GM21390 (cell line): ENCODE measurements at regions not wholly inside any gene's neighbourhood (a gene's known extent, or its start where the extent isn't known, plus 50 kb on each side); places are given as distances from the start of the nearest gene placed in this dataset.
A peak's percentile ranks its signal among the peaks of the same experiment; 100 is the strongest.

Experiments used
- ATAC-seq: cut with Tn5 transposase; IDR thresholded peaks from one replicate; pipeline ENCODE4 v1.9.1; 2021; ENCODE audit not compliant: unreplicated experiment

DNA sequence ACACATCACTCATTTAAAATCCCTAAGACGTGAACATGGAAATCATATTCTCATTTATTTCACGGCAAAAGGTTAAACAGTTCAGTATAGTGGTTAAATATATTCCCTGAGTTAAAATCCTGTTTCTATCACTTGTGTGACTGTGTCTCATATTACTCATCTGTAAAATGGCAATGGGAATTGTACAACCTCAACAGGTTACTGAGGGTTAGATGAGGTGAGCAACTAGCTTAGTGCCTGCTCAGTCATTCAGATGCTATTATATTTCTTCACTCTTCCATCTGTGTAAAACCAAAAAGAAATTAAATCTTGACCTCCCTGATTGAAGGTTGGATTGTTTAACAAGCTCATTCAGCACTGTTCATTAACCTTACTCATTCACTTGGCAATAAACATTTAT lies 212.4 kb upstream of the STK17B start:
- no peak for ATAC-seq

- ATAC-seq, result peak; percentile 78
Measured at GRCh38 chr2:196384729-196385128, 213.4 kb upstream of the STK17B start.

DNA sequence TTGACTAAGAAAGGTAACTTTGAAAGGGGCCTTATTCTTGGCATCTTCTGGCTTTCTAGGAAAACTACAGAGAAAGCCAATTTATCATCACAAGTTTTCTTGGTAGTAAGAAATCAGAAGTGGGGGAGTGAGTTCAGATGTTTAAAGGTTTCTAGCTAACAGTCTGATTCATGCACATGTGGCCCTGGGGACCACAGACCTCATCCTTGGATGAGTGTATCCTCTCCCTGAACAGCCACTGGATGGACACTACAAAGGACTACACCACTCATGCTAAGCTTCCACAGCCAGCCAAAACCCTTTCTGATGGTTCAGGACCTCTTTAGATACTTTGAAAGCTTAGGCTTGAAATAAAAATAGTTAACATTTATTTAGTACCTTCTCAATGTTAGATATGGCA lies 218.3 kb upstream of the STK17B start:
- no peak for ATAC-seq

- no peak for ATAC-seq
Measured at GRCh38 chr2:196390243-196391148, 219.1 kb upstream of the STK17B start.

GRCh38 chr2:196391149-196391479 lies 219.7 kb upstream of the STK17B start:
- no peak for ATAC-seq

DNA sequence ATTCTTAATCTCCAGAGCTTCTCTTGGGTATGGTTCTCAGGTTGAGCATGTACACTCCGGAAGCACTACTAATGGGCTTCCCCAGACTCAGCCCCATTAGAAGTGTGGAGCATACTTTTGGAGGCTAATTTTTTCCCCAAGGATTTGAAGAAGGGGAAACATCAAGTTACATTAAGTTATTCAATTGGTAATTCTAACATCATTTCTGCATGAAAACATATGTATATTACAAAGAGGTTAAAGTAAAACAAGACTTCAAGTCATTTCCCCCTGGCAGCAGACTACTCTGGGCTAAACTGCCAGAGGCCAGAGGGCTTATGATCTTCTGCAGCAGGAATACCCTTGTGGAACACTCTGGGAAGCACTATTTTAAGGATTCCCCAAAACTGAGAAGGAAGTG lies 227.7 kb upstream of the STK17B start:
- ATAC-seq, result no peak

GRCh38 chr2:196399722-196400691 lies 228.6 kb upstream of the STK17B start:
- ATAC-seq, result no peak

DNA sequence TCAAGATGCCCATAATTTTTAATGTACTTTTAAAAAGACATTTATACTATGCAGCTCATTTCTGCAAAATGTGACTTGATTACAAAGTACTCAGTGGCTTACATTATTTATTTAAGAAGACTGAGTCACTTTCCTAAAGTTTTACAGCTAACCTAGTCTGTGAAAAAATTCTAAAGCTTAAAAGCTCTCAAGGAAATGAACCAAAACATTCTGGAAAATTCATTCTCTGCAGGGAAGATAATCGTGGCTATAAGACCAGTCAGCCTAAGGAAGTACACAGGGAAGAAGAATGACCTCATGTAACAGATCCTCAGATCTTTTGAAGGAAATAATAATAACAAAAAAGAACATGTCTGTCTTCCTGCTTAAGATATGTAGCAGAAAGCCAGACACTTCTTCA lies 232.1 kb upstream of the STK17B start:
- no peak for ATAC-seq

GRCh38 chr2:196404276-196404675 lies 232.9 kb upstream of the STK17B start:
- no peak for ATAC-seq

DNA sequence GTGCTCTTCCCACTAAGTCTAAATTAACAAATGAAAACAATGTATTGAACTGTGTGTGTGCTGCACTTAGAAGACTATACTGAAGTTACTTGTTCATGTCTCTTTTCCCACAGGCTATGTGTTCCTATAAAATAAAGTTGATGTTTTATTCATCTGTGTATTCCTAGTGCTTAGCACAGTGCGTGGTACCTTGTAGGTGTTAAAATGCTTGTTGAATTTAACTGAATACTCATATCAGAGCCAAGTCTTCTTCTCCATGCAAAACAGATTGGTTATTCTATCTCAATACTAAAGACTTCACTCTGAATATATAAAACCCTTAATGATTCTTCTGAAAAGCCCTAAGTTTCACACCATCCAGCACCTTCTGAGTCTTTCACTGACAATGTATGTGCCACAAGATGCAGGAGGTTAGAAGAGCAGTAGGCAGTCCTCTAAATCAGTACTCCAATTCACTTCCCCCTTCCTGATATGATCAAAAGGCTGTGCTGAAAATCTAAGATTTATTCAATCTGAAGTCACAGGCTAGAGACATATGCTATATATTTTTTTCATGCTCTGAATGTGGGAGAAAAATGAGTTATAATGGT lies 231.7 kb upstream of the CCDC150 start:
- no peak for ATAC-seq

GRCh38 chr2:196409376-196409775 lies 230.1 kb upstream of the CCDC150 start:
- peak; percentile 47 for ATAC-seq

- no peak for ATAC-seq
Measured at GRCh38 chr2:196410008-196410407, 229.5 kb upstream of the CCDC150 start.

- peak; percentile 77 for ATAC-seq
Measured at GRCh38 chr2:196413821-196414274, 225.7 kb upstream of the CCDC150 start.

- peak; percentile 67 for ATAC-seq
Measured at GRCh38 chr2:196415384-196415783, 224.1 kb upstream of the CCDC150 start.

- ATAC-seq, result no peak
Measured at GRCh38 chr2:196420143-196420542, 219.4 kb upstream of the CCDC150 start.

DNA sequence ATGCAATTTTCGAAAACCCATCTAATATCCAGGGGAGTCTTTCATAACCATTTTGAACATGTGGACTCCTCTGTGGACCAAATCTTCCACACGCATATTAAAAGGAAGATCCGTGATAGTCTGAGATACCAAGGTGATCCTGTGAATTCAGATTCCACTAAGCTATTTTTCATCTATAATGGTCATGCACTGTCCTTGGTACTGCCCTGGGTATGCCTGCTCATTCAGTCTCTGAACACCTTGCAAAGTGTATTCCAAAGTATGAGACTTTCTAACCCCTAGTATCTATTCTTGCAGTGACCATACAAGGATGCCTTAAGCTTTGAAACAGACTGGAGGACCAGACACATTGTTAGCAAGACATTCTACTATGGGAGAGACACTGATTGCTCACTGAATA lies 217.6 kb upstream of the CCDC150 start:
- ATAC-seq, result no peak

GRCh38 chr2:196422361-196422760 lies 217.2 kb upstream of the CCDC150 start:
- ATAC-seq, result no peak

GRCh38 chr2:196426122-196426521 lies 213.4 kb upstream of the CCDC150 start:
- ATAC-seq, result no peak

- no peak for ATAC-seq
Measured at GRCh38 chr2:196427986-196428634, 211.4 kb upstream of the CCDC150 start.

DNA sequence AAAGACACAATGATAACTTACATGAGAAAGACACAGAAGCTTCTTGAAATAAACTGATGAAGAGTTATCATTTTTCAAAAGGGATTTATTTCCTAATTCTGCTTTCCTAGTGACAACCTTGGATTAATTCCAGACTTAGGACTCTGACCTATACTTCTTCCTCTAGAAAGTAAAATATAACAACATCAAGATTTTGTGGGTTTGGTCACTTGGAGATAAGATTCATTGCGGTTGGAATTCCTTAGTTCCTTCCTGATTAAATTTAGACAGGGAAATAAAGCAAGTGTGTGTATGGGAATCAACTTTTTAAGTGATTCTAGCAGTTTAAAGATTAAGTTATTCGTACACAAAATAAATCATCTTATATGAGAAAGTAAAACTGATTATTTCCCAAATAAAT lies 208.4 kb upstream of the CCDC150 start:
- ATAC-seq, result no peak

DNA sequence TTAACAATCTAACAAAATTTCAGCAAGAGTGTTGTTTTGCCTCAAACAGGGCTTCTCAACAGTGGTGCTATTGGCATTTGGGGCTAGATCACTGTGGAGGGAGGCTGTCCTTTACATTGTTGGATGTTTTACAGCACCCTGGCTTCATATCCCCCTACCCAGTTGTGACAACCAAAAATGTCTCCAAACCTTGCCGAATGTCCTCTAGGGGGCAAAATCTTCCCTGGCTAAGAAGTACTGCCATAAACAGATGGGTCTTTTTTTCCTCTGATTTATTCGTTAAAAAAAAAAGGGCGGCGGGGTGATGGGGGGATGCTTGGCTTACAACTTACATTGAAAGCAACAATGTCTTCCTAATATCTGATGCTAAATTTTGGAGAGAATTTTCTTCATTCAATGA lies 207.6 kb upstream of the CCDC150 start:
- no peak for ATAC-seq
